Psoas muscle (tissue), 7 donors: ENCODE measurements at regions not wholly inside any gene's neighbourhood (a gene's known extent, or its start where the extent isn't known, plus 50 kb on each side); places are given as distances from the start of the nearest gene placed in this dataset.

Experiments
- ATAC-seq, 4 donors: fragments of 200-7000 bp; cut with Tn5 transposase; one replicate each; pipeline ENCODE4 v1.9.1; 2020; ENCODE audit warnings: moderate library complexity in 3 of 4, mild to moderate bottlenecking in 2 of 4
- DNase-seq, 2 donors: peaks; one replicate each; pipeline ENCODE4 v3.0.0-alpha.2; 2020
- H3K27ac ChIP-seq: fragments of 200-600 bp; one replicate; pipeline ENCODE4 v1.8.0; 2022
- H3K27me3 ChIP-seq, 3 donors: fragments of 200-600 bp in 1 of 3; one replicate each; pipeline versions ENCODE4 v1.6.1 to v1.8.0; 2013 to 2022; ENCODE audit warnings: low read length in 2 of 3, mild to moderate bottlenecking in 2 of 3, moderate library complexity in 1 of 3; ENCODE audit not compliant: insufficient read depth in 3 of 3
- H3K36me3 ChIP-seq, 2 donors: fragments of 200-600 bp in 1 of 2; one replicate each; pipeline versions ENCODE4 v1.6.1 to v1.8.0; 2013 to 2022; ENCODE audit warnings: low read depth in 1 of 2, mild to moderate bottlenecking in 1 of 2, moderate library complexity in 1 of 2; ENCODE audit not compliant: insufficient read depth in 1 of 2
- H3K4me1 ChIP-seq: fragments of 200-600 bp; one replicate; pipeline ENCODE4 v1.8.0; 2022
- H3K4me3 ChIP-seq: fragments of 200-600 bp; one replicate; pipeline ENCODE4 v1.8.0; 2022; ENCODE audit warnings: mild to moderate bottlenecking
- H3K9me3 ChIP-seq: fragments of 200-600 bp; one replicate; pipeline ENCODE4 v1.8.0; 2022
- WGBS, 3 donors: extraction: QIAGEN DNeasy Blood & Tissue Kit; methylation state at CpG; one replicate each; pipeline versions ENCODE4 v1.1.6 to v1.1.7; 2013; 5-methylcytosine and 5-hydroxymethylcytosine counted together
- intact Hi-C, 2 donors: fragments of 100-400 bp; cut with DNase I; formaldehyde crosslinking; loops; one replicate each; pipeline versions ENCODE4 v1.11.0 to v1.14.2; 2022
- TF ChIP-seq, protein P1 (sequence below): fragments of 200-600 bp; IDR thresholded peaks from one replicate; pipeline ENCODE4 v1.8.0; 2022; ENCODE audit warnings: antibody characterized with exemption
- donor health status: healthy with polysubstance abuse.
- donor health status: DM: no; HTN: no; CAD: no; lungs with moderate emphysema.
- donor health status: Bipolar disorder and iron deficiency.
- donor health status: healthy.
- donor health status: DM: yes; HTN: yes; CAD: no.
- donor health status: DM: no; HTN: no; CAD: no.
- donor health status: DM: yes; HTN: yes; CAD: no.

DNA sequence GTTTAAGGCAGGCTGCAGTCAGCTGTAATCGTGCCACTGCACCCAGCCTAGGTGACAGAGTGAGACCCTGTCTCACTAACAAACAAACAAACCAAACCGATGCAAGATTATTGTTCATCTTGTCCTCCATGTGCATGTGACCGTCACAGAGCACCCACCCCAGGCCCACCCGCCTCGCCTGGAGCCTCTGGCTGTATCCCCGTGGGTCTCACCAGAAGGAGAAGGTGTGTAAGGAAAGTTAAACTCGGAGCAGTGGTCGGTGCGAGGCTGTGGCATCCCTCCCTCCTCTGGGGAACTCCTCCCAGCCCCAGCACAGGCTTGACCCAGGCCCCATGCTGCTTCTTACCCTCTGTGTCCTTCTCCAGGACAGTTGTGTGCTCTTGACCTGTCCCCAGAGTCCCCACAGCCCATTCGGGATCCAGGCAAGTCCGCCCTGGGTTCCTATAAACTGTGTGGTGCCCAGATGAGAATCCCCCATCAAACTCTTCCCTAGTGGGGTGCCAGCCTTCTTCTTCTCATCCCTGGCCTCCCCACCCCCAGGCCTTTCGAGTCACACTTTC is 318.4 kb downstream of the AJAP1 start:
- H3K4me1 ChIP-seq: no peaks in the 10 kb centered on the region
- peaks cover 0 to 9% (median 1%) of the 10 kb centered on the region in 3 donors for H3K27me3 ChIP-seq
- H3K36me3 ChIP-seq: no peaks in the 10 kb centered on the region
- no peak overlapping the region for H3K27ac ChIP-seq
- no peaks in the 10 kb centered on the region for H3K9me3 ChIP-seq
- TF ChIP-seq, protein P1, sequence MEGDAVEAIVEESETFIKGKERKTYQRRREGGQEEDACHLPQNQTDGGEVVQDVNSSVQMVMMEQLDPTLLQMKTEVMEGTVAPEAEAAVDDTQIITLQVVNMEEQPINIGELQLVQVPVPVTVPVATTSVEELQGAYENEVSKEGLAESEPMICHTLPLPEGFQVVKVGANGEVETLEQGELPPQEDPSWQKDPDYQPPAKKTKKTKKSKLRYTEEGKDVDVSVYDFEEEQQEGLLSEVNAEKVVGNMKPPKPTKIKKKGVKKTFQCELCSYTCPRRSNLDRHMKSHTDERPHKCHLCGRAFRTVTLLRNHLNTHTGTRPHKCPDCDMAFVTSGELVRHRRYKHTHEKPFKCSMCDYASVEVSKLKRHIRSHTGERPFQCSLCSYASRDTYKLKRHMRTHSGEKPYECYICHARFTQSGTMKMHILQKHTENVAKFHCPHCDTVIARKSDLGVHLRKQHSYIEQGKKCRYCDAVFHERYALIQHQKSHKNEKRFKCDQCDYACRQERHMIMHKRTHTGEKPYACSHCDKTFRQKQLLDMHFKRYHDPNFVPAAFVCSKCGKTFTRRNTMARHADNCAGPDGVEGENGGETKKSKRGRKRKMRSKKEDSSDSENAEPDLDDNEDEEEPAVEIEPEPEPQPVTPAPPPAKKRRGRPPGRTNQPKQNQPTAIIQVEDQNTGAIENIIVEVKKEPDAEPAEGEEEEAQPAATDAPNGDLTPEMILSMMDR: no peak
- 85 to 88% (median 86%) methylated on average over 12 of the region's 12 CpGs for WGBS, 3 donors
- DNase-seq: no peak
- intact Hi-C loops: no loop called here
- ATAC-seq: no peak
- H3K4me3 ChIP-seq: no peak overlapping the region

DNA sequence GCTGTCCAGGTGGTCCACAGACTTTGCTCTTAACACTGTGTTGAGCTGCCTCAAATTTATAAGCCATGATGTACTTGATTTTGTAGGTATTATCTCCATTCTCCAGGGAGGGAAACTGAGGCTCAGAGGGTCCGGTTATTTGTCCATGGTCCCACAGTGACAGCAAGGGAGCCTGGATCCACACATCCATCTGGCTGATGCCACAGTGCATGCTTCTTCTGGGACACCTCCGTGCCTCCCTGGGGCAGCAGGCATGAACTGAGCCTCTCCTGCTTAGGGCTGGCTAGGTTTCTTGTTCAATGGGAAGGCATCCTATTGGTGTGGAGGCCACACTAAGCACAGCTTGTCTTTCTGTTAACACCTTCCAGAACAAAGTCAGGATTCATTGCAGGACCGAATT is 317.3 kb downstream of the AJAP1 start:
- Histone ChIP-seq H3K27ac (no peak overlapping the region), H3K4me1 (no peaks in the 10 kb centered on the region), H3K27me3 (peaks cover 0 to 1% (median 0%) of the 10 kb centered on the region in 3 donors), H3K4me3 (no peak overlapping the region), H3K36me3 (no peaks in the 10 kb centered on the region), H3K9me3 (no peaks in the 10 kb centered on the region)
- TF ChIP-seq, protein P1: no peak
- ATAC-seq (no peak), DNase-seq (no peak)
- intact Hi-C loops: no loop called here
- 84 to 89% (median 86%) methylated on average over 3 of the region's 3 CpGs for WGBS, 3 donors

DNA sequence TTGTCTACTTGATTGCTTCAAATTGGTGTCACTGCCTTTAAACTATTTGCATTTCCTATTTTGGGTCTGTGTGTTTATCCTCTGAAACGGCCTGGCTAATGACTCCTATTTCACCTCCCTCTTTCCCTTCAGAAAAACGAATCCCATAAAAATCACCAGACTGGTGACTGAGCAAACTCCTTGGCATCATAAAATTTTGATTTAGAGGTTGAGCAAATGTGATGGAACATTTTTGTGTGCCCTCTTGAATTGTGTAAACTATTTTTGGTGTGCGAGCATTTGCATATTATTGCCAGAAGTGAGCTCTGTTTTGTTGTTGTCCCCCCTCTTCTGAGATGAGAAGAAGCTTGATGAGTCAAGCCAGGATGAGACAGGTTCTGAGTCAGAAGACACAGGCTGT is 316.1 kb downstream of the AJAP1 start:
- no peaks in the 10 kb centered on the region for H3K4me1 ChIP-seq
- H3K36me3 ChIP-seq: no peaks in the 10 kb centered on the region
- no peak overlapping the region for H3K4me3 ChIP-seq
- H3K27me3 ChIP-seq: peaks cover 0 to 1% (median 0%) of the 10 kb centered on the region in 3 donors
- H3K27ac ChIP-seq: no peak overlapping the region
- 46 to 53% (median 51%) methylated on average over 3 of the region's 3 CpGs for WGBS, 3 donors
- no peak for DNase-seq
- no peaks in the 10 kb centered on the region for H3K9me3 ChIP-seq
- intact Hi-C loops: no loop called here
- no peak for ATAC-seq
- TF ChIP-seq, protein P1: no peak

DNA sequence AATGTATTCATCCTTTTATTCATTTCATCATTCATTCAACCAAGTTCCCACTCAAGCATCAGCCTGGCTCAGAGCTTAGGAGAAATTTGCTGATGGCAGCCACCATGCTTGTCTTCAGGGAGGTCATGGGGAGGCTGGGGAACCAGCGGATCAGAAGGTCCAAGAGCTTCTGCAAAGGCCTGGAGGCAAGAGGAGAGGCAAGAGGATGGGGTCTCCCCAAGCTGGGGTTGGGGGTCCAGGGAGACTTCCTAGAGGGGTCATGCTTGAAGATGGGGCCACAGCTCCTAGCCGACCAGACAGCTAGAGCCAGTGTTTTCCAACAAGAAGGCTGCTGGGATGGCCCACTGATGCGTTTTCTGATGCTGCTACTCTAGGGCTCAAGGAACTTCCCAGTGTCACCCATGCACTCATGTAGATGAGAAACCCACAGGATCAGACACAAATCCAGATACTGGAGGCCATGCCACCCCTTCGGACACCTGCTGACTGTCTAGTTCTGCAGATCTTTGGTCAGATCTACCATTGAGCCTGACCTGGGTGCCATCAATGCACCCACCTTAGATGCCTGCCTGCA is 315.2 kb downstream of the AJAP1 start:
- no peak for DNase-seq
- intact Hi-C loops: no loop called here
- Histone ChIP-seq H3K36me3 (no peaks in the 10 kb centered on the region), H3K4me1 (no peaks in the 10 kb centered on the region), H3K9me3 (no peaks in the 10 kb centered on the region), H3K27ac (no peak overlapping the region), H3K27me3 (peaks cover 0 to 1% (median 0%) of the 10 kb centered on the region in 3 donors), H3K4me3 (no peak overlapping the region)
- WGBS, 3 donors: 89 to 96% (median 92%) methylated on average over 4 of the region's 4 CpGs
- TF ChIP-seq, protein P1: no peak
- ATAC-seq: no peak
